Stomach (tissue), 4 donors: ENCODE measurements at regions not wholly inside any gene's neighbourhood (a gene's known extent, or its start where the extent isn't known, plus 50 kb on each side); places are given as distances from the start of the nearest gene placed in this dataset.

Experiments used
- CTCF ChIP-seq, 7 experiments: fragments of 450-650 bp in 4 of 7; fragments of 200-600 bp in 3 of 7; sonication (generic) in 3 of 7; IDR thresholded peaks; one replicate each; pipeline ENCODE4 v1.5.1; 2016 to 2019; ENCODE audit warnings: antibody characterized with exemption in 7 of 7, control low read depth in 2 of 7, mild to moderate bottlenecking in 1 of 7
- POLR2AphosphoS5 ChIP-seq, 3 donors: sonication (generic); formaldehyde crosslinking; IDR thresholded peaks; one replicate each; pipeline ENCODE4 v1.6.1; 2016; ENCODE audit warnings: antibody characterized with exemption in 3 of 3

- no peak for TF ChIP-seq CTCF (IDR thresholded peaks at IDR 0.05)
- no peak for TF ChIP-seq POLR2AphosphoS5 (IDR thresholded peaks at IDR 0.05)
These were observed 62.7 kb upstream of the DAPP1 start for GRCh38 chr4:99753931-99754330.
